ENCODE measurements at regions not wholly inside any gene's neighbourhood (a gene's known extent, or its start where the extent isn't known, plus 50 kb on each side); places are given as distances from the start of the nearest gene placed in this dataset.

- H3K14ac ChIP-seq (ENCODE audit: insufficient read length) = no peak overlapping the region
- H3K18ac ChIP-seq (ENCODE audit: extremely low read depth, low read length) = no peak overlapping the region
- H2BK12ac ChIP-seq (ENCODE audit: low read depth, low read length) = no peak overlapping the region
- no peak overlapping the region for H2BK5ac ChIP-seq (ENCODE audit: low read depth, low read length)
- ChIA-PET CTCF (ENCODE audit: partially characterized antibody) (interaction anchor here (1.1 kb wide), 1 partner anchor 606 kb away, joined by 3 read pairs; no protein-coding TSS in a partner anchor), POLR2A (ENCODE audit: partially characterized antibody) (no interaction called here)
- H3K4ac ChIP-seq (replicated peaks; ENCODE audit: insufficient read length, low read depth, low read length) = no peak overlapping the region
- no peak for TF ChIP-seq ASH2L (IDR thresholded peaks at IDR 0.05; ENCODE audit: low read length)
- no peak for TF ChIP-seq CBX5 (IDR thresholded peaks at IDR 0.05; ENCODE audit: low read depth, low read length)
- TF ChIP-seq USF2 (IDR thresholded peaks at IDR 0.05; ENCODE audit: low read length) = no peak
- no peak for TF ChIP-seq CTCF (IDR thresholded peaks at IDR 0.05; ENCODE audit: control extremely low read depth in 1 of 3, insufficient read depth in 1 of 3, low read depth in 1 of 3, low read length in 3 of 3)
- TF ChIP-seq TAF7 (optimal IDR thresholded peaks at IDR 0.05; ENCODE audit: borderline replicate concordance, low read depth, low read length) = no peak
- no peak for TF ChIP-seq TBP (IDR thresholded peaks at IDR 0.05; ENCODE audit: low read depth, low read length)
- H4K20me1 ChIP-seq (replicated peaks in 1 of 2; ENCODE audit: control insufficient read depth in 1 of 2, insufficient read depth in 2 of 2, low read length in 2 of 2) = no peaks in the 10 kb centered on the region
- H3K9ac ChIP-seq (replicated peaks in 1 of 4; ENCODE audit: extremely low read depth in 1 of 4, low read depth in 3 of 4, low read length in 3 of 4) = no peak overlapping the region
- H2BK15ac ChIP-seq (ENCODE audit: low read length) = no peak overlapping the region
- no peaks in the 10 kb centered on the region for H3K4me1 ChIP-seq (replicated peaks in 1 of 4; ENCODE audit: control insufficient read depth in 3 of 4, insufficient read depth in 4 of 4, low read length in 3 of 4)
- H3K23me2 ChIP-seq (ENCODE audit: low read depth, low read length) = no peaks in the 10 kb centered on the region
- H4K8ac ChIP-seq (ENCODE audit: extremely low read depth, insufficient read depth, low read length) = no peak overlapping the region
- no peak overlapping the region for H3K23ac ChIP-seq (ENCODE audit: insufficient read length)
- H4K5ac ChIP-seq (ENCODE audit: insufficient read length, low read depth, low read length) = no peak overlapping the region
- H2BK120ac ChIP-seq (replicated peaks; ENCODE audit: low read depth, low read length) = no peak overlapping the region
- no peaks in the 10 kb centered on the region for H3K79me2 ChIP-seq (ENCODE audit: control insufficient read depth in 1 of 2, insufficient read depth in 2 of 2, low read length in 2 of 2)
- no peaks in the 10 kb centered on the region for H3K79me1 ChIP-seq (ENCODE audit: low read depth, low read length)
- no peak overlapping the region for H3K27ac ChIP-seq (ENCODE audit: low read depth, low read length)
- H3K27me3 ChIP-seq (replicated peaks in 1 of 4; ENCODE audit: control insufficient read depth in 3 of 4, extremely low read depth in 1 of 4, insufficient read depth in 3 of 4, low read length in 3 of 4) = no peaks in the 10 kb centered on the region
- H3K56ac ChIP-seq (replicated peaks; ENCODE audit: insufficient read length, low read depth, low read length) = no peak overlapping the region
- H3K36me3 ChIP-seq (ENCODE audit: control insufficient read depth in 2 of 4, insufficient read depth in 4 of 4, low read length in 3 of 4) = no peaks in the 10 kb centered on the region
- no peaks in the 10 kb centered on the region for H3K9me3 ChIP-seq (ENCODE audit: insufficient read depth in 2 of 2, low read depth in 1 of 2, low read length in 1 of 2)
- H3K4me3 ChIP-seq (ENCODE audit: extremely low read depth in 1 of 4, insufficient read depth in 2 of 4, low read depth in 3 of 4, low read length in 4 of 4) = no peak overlapping the region
- DNase-seq (ENCODE audit: low read depth in 1 of 2, low spot score in 2 of 2) = no peak
- no peak overlapping the region for H2BK20ac ChIP-seq (ENCODE audit: low read length)
- no peak overlapping the region for H3K4me2 ChIP-seq (ENCODE audit: insufficient read depth in 1 of 2, low read depth in 2 of 2, low read length in 2 of 2)
- H2AFZ ChIP-seq (ENCODE audit: low read length) = no peak overlapping the region
- FAIRE-seq = no peak
- no peak overlapping the region for H4K91ac ChIP-seq (replicated peaks; ENCODE audit: insufficient read length, low read length)
- H2AK5ac ChIP-seq (ENCODE audit: low read depth, low read length) = no peak overlapping the region
Observed at GRCh38 chr9:31745886-31746285, 638.6 kb upstream of the ACO1 start.
